ENCODE measurements at regions not wholly inside any gene's neighbourhood (a gene's known extent, or its start where the extent isn't known, plus 50 kb on each side); places are given as distances from the start of the nearest gene placed in this dataset.

DNA sequence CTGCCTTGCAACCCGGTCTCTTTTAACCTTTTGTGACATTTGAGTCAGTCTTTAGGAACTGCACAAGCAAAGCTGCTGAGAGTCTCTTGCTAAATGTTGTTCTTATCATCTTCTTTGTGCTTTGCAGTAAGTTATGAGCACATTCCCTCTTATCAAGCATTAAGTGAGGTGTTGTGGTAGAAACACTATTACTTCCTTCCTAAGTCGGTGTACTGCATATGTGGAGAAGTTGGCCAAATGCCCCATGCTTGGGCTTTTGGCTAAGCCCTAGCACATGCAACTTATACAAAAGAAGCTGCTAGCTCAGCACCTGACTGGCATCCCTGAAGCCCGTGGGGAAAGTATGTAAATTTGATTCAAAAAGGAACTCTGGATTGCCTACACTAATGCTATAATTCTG is 136.5 kb upstream of the RBMS3 start:
- TF ChIP-seq, protein P1, sequence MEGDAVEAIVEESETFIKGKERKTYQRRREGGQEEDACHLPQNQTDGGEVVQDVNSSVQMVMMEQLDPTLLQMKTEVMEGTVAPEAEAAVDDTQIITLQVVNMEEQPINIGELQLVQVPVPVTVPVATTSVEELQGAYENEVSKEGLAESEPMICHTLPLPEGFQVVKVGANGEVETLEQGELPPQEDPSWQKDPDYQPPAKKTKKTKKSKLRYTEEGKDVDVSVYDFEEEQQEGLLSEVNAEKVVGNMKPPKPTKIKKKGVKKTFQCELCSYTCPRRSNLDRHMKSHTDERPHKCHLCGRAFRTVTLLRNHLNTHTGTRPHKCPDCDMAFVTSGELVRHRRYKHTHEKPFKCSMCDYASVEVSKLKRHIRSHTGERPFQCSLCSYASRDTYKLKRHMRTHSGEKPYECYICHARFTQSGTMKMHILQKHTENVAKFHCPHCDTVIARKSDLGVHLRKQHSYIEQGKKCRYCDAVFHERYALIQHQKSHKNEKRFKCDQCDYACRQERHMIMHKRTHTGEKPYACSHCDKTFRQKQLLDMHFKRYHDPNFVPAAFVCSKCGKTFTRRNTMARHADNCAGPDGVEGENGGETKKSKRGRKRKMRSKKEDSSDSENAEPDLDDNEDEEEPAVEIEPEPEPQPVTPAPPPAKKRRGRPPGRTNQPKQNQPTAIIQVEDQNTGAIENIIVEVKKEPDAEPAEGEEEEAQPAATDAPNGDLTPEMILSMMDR (IDR thresholded peaks at IDR 0.05): no peak

DNA sequence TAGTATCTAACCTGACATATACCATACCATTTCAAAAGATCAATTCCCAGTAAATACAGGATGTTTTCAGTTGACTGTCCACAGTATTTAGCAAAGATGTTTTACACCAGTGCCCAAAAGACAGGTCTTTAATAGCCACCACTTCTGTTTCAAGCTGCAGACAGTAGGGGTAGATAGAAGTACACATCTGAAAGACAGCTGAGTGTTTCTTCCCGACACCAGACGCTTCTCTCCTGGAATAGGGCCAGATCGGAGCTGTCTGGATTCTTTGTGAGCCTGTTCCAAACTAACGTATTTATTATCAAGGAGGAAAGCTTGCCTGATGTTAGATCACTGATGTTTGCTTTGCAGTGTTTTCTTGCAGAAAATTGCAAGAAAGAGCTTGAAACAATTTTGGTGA is 136.1 kb upstream of the RBMS3 start:
- TF ChIP-seq, protein P1 (IDR thresholded peaks at IDR 0.05): no peak

DNA sequence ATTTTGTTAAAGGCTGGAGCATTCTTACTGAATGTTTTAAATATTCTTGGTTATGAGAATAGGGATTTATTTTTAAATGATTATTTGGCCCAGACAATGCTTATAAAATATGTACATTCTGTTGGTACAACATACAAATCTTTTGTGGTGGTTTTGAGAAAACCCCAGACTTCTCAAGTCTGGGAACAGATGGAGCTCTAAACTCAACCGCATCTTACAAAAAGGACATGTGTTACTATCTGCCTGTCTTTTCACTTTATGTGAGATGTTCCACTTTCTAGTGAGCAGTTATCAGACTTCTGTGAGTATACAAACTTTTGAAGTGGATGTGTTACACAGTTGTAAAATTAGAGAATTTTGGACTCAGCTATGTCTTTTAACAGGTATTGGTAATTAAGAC is 135.5 kb upstream of the RBMS3 start:
- TF ChIP-seq, protein P1 (IDR thresholded peaks at IDR 0.05): no peak

DNA sequence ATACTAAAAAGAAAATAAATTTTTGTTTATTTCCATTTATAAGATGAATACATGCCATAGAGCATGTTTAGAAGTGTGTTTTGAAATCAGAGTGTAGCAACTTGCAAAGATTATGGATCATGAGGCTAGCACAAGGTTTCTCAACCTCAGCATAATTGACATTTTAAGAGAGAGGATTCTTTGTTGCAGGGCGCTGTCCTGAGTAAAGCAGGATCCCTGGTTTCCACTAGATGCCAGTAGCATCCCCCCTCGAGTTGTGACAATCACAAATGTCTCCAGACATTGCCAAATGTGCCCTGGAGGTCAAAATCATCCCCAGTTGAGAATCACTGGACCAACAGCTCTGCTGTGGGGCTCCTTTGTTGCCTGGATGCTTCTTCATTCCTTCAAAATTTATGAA is 128.5 kb upstream of the RBMS3 start:
- TF ChIP-seq, protein P1 (IDR thresholded peaks at IDR 0.05): no peak

DNA sequence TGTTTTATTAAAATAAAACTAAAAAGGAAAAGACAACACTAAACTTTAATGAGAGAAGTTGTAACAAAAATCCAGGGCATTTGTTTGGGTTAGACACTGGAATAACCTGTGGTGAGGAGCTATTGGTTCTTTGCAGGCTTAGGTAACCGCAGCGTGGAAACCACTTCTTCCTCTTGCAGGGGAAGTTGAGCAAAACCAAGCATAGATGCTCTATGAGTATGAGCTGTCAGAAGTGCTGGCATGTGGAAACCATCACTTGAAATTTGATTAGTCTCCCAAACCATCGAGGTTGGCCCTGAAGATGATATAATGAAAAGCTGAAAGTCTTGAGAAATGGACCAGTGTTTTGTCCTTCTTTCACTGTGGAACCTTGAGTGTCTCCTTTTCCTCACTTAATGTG is 127.1 kb upstream of the RBMS3 start:
- TF ChIP-seq, protein P1 (IDR thresholded peaks at IDR 0.05): no peak

DNA sequence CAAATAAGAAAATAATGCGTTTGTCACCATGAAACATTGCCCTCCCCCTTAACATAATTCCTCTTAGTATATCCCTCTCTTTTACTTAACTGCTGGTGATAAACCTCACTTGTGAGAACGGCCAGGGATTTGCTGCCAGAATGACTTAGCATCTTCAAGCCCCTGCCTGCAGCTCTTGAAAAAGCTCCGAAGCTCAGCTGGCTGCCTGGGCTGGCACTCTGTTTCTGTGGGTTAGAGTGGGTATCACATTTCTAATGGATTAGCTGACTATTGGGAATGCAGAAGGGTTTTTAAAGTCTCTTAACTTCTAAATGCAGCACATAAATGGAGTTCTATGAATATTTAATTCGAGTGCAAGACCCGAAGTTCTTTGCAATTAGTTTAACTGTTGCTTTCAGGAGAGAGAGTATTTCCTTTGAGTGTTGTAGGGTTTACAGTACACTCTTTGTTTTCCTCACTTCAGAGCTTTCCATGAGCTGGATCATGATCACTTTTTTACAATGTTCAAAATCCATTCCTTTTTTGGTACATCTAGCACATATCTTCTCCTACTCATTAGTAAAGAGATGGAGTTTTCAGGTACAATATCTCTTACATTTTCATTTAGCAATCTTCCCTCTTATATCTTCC is 124.7 kb upstream of the RBMS3 start:
- TF ChIP-seq, protein P1 (IDR thresholded peaks at IDR 0.05): no peak

DNA sequence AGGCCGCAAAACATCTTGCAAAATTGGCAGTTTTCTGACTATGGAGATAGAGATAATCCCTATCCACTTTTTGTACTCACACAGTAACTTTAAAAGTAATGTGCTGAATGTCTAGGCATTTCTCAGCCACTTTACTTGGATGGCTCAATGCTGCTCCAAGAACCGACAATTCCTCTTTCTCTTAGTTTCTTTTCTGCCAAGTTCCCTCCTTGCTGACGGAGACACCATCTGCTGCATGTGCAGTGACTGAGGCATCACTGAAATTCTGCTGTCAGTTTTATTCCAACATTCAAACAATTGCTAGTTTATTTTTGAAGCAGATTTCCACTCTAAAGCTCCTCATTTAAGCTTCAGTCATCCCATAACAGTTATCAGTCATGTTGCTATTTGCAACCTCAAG is 116.0 kb upstream of the RBMS3 start:
- TF ChIP-seq, protein P1 (IDR thresholded peaks at IDR 0.05): no peak

DNA sequence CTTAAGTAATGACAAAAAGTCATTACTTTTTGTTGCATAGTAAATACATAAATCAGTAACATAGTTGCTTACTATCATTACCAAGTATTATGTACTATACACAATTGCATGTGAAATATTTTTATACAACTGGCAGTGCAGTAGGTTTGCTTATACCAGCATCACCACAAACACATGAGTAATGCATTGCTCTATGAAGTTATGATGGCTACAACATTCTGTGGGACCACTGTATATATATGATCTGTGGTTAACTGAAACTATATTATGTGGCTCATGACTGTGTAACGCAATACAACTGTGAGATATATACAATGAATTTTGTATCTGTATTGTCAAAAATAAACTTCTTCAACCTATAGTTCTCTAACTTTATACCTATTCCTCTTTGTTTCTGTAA is 113.7 kb upstream of the RBMS3 start:
- TF ChIP-seq, protein P1 (IDR thresholded peaks at IDR 0.05): no peak

Measured in LNCAP (cell line).